ENCODE measurements at regions not wholly inside any gene's neighbourhood (a gene's known extent, or its start where the extent isn't known, plus 50 kb on each side); places are given as distances from the start of the nearest gene placed in this dataset.

DNA sequence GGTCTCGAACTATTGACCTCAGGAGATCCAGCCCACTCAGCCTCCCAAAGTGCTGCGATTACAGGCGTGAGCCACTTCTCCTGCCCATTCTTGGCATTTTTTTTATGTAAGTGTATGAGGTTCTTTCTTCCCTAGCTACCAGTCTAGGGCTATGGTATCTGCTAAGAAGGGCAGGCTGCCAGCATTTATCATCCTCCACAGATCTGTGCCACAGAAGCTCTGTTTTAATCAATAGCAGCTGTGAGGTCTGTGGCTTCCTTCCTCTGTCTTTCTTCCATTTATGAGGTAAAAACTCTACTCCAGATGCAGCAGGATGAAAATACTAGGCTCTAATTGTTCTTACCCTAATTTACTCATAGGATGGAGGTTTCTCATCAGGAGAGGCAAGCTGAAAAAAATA, 1382.4 kb upstream of the ADGRB3 start:
- no peak for TF ChIP-seq YY1 (IDR thresholded peaks at IDR 0.05; ENCODE audit: low read depth, low read length)
- TF ChIP-seq, protein P1, sequence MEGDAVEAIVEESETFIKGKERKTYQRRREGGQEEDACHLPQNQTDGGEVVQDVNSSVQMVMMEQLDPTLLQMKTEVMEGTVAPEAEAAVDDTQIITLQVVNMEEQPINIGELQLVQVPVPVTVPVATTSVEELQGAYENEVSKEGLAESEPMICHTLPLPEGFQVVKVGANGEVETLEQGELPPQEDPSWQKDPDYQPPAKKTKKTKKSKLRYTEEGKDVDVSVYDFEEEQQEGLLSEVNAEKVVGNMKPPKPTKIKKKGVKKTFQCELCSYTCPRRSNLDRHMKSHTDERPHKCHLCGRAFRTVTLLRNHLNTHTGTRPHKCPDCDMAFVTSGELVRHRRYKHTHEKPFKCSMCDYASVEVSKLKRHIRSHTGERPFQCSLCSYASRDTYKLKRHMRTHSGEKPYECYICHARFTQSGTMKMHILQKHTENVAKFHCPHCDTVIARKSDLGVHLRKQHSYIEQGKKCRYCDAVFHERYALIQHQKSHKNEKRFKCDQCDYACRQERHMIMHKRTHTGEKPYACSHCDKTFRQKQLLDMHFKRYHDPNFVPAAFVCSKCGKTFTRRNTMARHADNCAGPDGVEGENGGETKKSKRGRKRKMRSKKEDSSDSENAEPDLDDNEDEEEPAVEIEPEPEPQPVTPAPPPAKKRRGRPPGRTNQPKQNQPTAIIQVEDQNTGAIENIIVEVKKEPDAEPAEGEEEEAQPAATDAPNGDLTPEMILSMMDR (IDR thresholded peaks at IDR 0.05; ENCODE audit: control extremely low read depth in 1 of 3, insufficient read depth in 1 of 3, low read depth in 1 of 3, low read length in 3 of 3): no peak
- no peak for TF ChIP-seq EZH2 (IDR thresholded peaks at IDR 0.05; ENCODE audit: low read depth, low read length, severe bottlenecking)
- no peak for TF ChIP-seq RNF2 (IDR thresholded peaks at IDR 0.05; ENCODE audit: borderline replicate concordance, low read depth, low read length, missing control alignments, poor library complexity, severe bottlenecking)
- no peak for TF ChIP-seq SP1 (IDR thresholded peaks at IDR 0.05; ENCODE audit: low read depth, low read length)
- TF ChIP-seq RAD21 (IDR thresholded peaks at IDR 0.05 in 1 of 2, conservative IDR thresholded peaks at IDR 0.05 in 1 of 2; ENCODE audit: low read depth in 2 of 2, low read length in 2 of 2): no peak
- TF ChIP-seq, protein P2, sequence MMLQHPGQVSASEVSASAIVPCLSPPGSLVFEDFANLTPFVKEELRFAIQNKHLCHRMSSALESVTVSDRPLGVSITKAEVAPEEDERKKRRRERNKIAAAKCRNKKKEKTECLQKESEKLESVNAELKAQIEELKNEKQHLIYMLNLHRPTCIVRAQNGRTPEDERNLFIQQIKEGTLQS (IDR thresholded peaks at IDR 0.05; ENCODE audit: insufficient read depth, low read depth, low read length): no peak
- no peak for TF ChIP-seq TBP (IDR thresholded peaks at IDR 0.05; ENCODE audit: low read depth, low read length)
- TF ChIP-seq RBBP5 (IDR thresholded peaks at IDR 0.05; ENCODE audit: borderline replicate concordance, low read depth, low read length): no peak
- TF ChIP-seq CEBPB (IDR thresholded peaks at IDR 0.05; ENCODE audit: low read depth, low read length): no peak
- no peak for TF ChIP-seq JUN (IDR thresholded peaks at IDR 0.05; ENCODE audit: low read depth, low read length)
- TF ChIP-seq POLR2A (IDR thresholded peaks at IDR 0.05; ENCODE audit: control extremely low read depth in 1 of 2, low read depth in 2 of 2, low read length in 2 of 2): no peak

All from H1 (cell line).